Skeletal muscle cell (primary cell): ENCODE measurements at regions not wholly inside any gene's neighbourhood (a gene's known extent, or its start where the extent isn't known, plus 50 kb on each side); places are given as distances from the start of the nearest gene placed in this dataset.

Source experiments
- DNase-seq: peaks from one replicate; pipeline ENCODE4 v3.0.0-alpha.2; 2010; ENCODE audit warnings: low read depth
- H3K4me3 ChIP-seq: 2 replicates; pipeline ENCODE4 v1.5.1; 2011; ENCODE audit warnings: low read depth, mild to moderate bottlenecking, control low read depth, low read length, moderate library complexity

- no peak for DNase-seq
- no peak overlapping the region for H3K4me3 ChIP-seq
Measured at GRCh38 chr1:229087339-229087738, 183.6 kb upstream of the RAB4A start.

- no peak for DNase-seq
Measured at GRCh38 chr1:229087906-229088305, 183.0 kb upstream of the RAB4A start.

DNA sequence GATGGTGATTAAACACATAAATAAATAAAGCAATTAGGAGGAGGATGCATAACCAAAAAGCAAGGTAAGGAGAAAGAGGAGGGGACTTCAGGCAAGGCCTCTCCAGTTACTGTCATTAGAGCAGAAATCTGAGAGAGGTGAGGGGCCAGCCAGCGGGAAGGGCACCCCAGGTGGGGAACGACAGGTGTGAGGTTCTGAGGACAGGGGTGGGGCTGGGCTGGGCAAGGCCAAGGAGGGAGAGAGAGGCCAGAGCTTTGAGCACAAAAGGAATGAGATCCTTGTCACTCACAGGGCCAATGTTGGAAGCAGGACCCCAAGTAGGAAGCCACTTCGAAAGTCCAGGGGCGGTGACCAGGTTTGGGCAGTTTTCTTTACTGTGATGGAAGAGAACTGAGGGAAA, 182.2 kb upstream of the RAB4A start:
- DNase-seq: no peak
- no peak overlapping the region for H3K4me3 ChIP-seq

More at GRCh38 chr1:229087906-229088305, 183.0 kb upstream of the RAB4A start:
- H3K4me3 ChIP-seq: no peak overlapping the region

DNA sequence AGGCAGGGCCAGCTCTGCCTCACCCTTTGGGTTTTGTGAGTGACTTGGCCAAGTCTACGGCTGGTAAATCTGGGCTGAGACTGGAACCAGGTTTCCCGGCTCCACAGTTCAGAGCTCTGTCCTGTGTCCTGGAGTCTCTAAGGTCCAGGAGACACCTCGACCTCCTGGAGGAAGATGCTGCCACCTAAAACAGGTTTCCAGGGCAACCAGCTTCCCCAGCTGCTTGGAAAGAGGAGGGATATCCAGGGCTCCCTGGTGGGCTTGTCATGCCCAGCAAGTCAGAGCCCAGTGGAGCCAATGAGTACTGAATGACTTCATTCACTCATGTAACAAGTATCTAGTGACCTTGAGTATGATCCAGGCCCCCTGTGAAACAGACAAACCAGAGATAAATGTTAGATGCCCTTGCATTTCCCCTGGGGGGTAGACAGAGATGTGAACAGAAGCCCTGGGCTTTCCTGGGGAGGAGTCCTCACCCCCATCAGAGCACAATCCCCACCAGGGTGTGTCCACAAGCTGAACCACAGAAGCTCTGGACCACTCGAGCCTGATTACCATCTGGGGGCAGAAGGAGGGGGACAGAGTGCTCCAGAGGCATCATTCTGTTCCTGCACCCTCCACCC, 181.2 kb upstream of the RAB4A start:
- no peak overlapping the region for H3K4me3 ChIP-seq
- DNase-seq: no peak

DNA sequence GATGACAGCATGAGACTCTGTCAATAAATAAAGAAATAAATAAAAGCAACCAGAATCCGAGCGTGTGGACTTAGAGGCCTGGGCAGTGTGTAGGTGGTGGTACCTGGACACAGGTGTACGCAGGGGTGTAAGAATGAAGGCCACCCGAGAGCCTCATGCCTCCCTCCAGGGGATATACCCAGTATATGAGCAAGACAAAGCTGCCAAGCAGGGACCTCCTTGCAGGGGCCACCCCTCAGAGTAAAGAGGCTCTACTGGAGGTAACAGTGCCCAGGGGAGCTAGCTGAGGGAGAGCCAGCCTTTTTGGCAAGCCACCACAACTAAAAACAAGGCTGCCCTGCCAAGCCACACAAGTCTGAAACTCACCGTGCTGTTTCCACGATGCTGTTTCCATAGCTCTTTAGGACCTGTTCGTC, 179.2 kb upstream of the RAB4A start:
- H3K4me3 ChIP-seq: no peak overlapping the region
- no peak for DNase-seq

GRCh38 chr1:229092377-229093237, 178.3 kb upstream of the RAB4A start:
- H3K4me3 ChIP-seq: no peak overlapping the region
- no peak for DNase-seq

DNA sequence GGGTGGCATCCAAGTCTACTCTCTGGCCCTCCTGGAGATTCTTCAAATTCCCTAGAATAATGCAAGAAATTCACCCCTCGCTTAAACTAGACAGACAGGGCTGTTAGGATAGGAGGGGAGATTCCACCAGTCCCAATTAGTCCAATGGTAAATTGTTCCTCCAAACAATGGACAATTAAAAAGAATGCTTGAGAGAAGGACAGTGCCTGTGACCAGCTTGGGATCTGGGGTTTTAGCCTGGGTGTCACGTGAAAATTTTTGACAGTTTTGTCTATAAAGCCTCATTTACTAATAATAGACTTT, 177.7 kb upstream of the RAB4A start:
- H3K4me3 ChIP-seq: no peak overlapping the region
- no peak for DNase-seq

- no peak for DNase-seq
- no peak overlapping the region for H3K4me3 ChIP-seq
Measured at GRCh38 chr1:229093609-229094336, 177.1 kb upstream of the RAB4A start.

- no peak for DNase-seq
Measured at GRCh38 chr1:229094476-229095311, 176.2 kb upstream of the RAB4A start.

DNA sequence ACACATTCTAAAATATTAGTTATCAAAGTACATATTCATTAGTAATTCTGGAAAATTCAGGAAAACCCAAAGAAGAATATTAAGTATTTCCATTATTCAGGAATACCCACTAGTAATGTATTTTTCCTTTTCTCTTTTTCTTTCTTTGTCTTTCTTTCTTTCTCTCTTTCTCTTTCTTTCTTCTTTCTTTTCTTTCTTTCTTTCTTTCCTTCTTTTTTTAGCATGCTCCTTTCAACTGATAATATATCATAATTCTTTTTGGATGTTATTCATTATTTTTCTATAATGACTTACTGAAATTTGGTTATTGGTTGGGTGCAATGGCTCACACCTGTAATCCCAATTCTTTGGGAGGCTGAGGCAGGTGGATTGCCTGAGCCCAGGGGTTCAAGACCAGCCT, 175.6 kb upstream of the RAB4A start:
- DNase-seq: no peak
- no peak overlapping the region for H3K4me3 ChIP-seq

More at GRCh38 chr1:229094476-229095311, 176.2 kb upstream of the RAB4A start:
- no peak overlapping the region for H3K4me3 ChIP-seq

GRCh38 chr1:229097356-229097755, 173.6 kb upstream of the RAB4A start:
- no peak for DNase-seq
- H3K4me3 ChIP-seq: no peak overlapping the region

- H3K4me3 ChIP-seq: no peak overlapping the region
- no peak for DNase-seq
Measured at GRCh38 chr1:229098361-229098760, 172.6 kb upstream of the RAB4A start.

DNA sequence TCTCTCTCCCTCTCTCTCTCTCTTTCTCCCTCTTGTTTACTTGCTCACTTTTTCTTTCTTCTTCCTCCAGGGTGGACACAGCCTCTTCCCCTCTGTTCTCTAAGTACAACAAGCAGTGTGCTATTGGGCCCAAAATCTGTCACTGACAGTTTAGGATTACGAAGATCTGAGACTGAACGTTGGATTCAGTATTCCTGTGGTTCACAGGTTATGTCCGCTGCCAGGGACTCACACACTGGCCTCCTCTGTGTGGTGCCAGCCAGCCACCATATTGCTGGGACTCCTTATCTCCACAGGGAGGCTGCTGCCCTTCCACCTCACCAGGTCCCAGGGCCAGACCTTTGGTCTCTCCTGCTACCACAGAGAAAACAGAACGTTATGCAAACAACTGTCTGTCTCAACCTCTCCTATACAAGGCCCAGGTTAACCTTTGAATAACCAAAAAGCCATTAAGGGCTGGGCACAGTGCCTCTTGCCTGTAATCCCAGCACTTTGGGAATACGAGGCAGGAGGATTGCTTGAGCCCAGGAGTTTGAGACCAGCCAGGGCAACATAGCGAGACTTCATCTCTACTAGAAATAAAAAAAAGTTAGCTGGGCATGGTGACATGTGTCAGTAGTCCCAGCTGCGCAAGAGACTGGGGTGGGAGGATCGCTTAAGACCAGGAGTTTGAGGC, 171.9 kb upstream of the RAB4A start:
- DNase-seq: no peak
- no peak overlapping the region for H3K4me3 ChIP-seq

DNA sequence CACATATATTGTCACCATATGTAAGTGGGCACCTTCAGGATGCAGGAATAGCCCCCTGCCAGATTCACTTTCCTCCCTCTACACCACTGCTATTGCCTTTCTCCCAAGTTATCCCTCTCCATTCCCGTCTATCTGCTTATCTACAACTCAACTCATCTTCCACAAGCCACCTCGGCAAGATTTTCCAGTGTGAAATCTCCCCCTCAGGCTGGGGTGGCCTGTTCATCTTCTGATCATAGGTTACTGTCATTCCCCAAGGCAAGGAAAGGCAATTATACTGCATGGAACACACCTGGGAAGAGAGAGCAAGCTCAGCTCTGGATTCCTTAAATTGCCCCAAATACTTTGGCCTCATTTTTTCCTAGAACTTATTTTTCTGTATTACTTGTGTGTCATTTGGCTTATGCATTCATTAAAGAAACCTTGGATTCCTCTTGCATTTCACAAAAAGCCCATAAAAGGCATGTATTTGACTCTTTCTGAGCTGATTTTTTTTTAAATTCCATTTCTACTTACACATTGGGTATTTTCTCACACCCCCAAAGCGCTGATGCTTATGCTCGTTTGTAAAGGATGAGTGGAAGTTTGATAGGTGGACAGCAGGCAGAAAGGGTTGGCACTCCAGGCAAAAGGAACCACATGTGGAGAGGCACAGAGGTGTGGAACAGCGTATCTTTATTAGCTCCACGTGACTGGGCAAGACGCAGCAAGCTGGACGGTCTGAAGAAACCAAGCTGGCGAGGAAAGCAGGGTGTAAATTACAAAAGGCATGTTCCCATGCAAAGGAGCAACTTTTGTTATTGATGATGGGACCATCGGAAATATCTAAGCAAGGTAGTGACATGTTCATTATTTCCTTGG, 169.7 kb upstream of the RAB4A start:
- H3K4me3 ChIP-seq: no peak overlapping the region
- no peak for DNase-seq

DNA sequence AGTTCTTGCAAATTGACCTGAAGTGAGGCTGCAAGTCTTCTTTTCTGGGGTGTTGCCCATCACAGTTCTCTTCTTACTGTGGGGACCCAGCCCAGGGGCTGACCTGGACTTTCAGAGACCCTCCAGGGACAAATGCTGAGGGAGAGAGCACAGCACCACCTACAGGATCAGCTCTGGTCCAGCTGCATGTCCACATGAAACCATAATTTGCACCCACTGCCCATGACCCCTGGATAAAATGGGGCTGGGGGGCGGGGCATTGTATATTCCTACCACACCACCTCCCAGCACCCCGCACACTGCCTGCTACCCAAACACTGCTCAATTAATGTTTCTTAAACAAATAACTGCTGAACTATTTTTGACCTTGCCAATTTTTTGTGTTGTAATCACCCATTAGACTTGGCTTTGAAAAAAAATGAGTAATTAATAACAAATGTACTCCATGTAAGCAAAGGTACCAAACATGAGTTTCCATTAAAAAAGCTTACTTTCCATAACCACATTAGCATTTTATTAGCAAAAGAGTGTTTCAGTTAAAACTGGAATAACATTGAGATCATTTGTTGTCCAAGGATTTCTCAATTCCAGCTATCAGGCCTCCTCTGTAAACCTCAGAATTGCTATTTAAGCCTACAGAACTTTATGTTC, 168.0 kb upstream of the RAB4A start:
- H3K4me3 ChIP-seq: no peak overlapping the region
- no peak for DNase-seq

DNA sequence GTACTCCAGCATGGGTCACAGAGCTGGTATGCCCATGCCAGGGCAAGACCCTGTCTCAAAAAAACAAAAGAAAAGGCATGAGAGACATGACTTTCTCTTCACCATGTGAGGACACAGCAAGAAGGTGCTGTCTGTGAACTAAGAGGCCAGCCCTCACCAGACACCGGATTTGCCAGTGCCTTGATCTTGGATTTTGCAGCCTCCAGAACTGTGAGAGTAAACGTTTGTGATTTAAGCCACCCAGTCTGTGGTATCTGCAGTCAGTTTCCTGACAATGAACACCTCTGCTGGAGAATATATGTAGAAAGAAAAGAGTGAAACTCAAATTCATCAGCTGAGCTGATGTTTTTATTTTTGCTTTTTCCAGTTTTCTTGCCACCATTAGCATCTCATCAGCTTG, 166.3 kb upstream of the RAB4A start:
- H3K4me3 ChIP-seq: no peak overlapping the region

GRCh38 chr1:229105109-229105508, 165.8 kb upstream of the RAB4A start:
- H3K4me3 ChIP-seq: no peak overlapping the region
- no peak for DNase-seq

More for the DNA sequence above, 166.3 kb upstream of the RAB4A start:
- no peak for DNase-seq
